ENCODE measurements at regions not wholly inside any gene's neighbourhood (a gene's known extent, or its start where the extent isn't known, plus 50 kb on each side); places are given as distances from the start of the nearest gene placed in this dataset.

GRCh38 chr5:56313004-56313531 lies 79.9 kb upstream of the ANKRD55 start:
- in situ Hi-C loops (cut with MboI; ENCODE audit: low pct_unique_long_range_greater_than_20kb, low sequenced_read_pairs, unreplicated experiment), result no loop called here
- no peak for DNase-seq (ENCODE audit: low spot score)
- no peak for TF ChIP-seq CTCF (IDR thresholded peaks at IDR 0.05; ENCODE audit: extremely low read depth, insufficient read depth, missing control alignments)

GRCh38 chr5:56311306-56311905 lies 78.3 kb upstream of the ANKRD55 start:
- DNase-seq (ENCODE audit: low spot score), result no peak
- no peak for TF ChIP-seq CTCF (IDR thresholded peaks at IDR 0.05; ENCODE audit: extremely low read depth, insufficient read depth, missing control alignments)
- in situ Hi-C loops (cut with MboI; ENCODE audit: low pct_unique_long_range_greater_than_20kb, low sequenced_read_pairs, unreplicated experiment), result no loop called here

DNA sequence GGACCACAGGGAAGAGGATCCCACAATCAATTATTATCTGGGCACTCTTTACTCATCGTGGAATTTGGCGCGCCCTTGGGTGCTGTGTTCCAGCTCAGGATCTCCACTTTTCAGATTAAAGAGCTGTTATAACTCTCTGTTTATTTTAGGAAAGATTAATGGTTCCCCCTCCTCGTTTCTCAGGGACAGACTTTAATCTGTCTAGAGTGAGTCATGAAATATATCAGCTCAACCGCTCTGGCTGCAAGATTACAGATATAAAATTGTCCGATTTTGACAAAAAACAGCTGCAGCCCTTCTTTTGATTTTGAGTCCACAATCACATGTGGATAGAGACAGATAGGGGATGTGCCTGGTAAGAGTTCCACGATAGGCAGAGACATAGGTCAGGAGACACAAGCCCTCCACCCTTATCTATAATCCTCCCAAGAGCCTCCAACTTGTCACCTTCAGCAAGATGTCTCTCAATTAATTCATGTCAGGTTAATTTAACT lies 77.6 kb upstream of the ANKRD55 start:
- in situ Hi-C loops (cut with MboI; ENCODE audit: low pct_unique_long_range_greater_than_20kb, low sequenced_read_pairs, unreplicated experiment), result no loop called here
- no peak for DNase-seq (ENCODE audit: low spot score)
- no peak for TF ChIP-seq CTCF (IDR thresholded peaks at IDR 0.05; ENCODE audit: extremely low read depth, insufficient read depth, missing control alignments)

DNA sequence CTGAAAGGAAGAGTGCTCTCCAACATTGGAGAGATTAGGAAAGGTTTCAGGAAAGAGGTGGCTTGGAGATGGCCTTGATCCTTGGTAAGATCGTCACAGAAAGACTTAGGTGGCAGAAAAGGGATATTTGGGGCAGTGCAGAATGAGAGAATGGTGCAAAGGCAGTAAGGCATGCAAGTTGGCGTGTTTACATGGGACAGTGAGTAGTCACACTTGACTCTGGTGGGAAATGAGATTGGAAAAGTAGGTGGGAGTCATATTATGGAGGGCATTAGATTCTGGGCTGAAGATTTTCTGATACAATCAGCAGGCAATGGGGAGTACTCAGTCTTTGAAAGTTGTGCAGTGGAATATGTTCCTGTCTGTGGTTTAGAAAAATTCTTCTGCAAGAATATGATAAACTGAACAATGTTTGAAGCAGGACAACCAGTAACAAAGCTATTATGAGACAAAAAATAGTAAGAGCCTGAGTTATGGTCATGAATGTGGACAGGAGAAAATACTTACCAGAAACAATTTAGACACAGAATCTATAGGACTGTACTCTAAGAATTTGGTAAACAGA lies 76.2 kb upstream of the ANKRD55 start:
- in situ Hi-C loops (cut with MboI; ENCODE audit: low pct_unique_long_range_greater_than_20kb, low sequenced_read_pairs, unreplicated experiment), result no loop called here
- TF ChIP-seq CTCF (IDR thresholded peaks at IDR 0.05; ENCODE audit: extremely low read depth, insufficient read depth, missing control alignments), result no peak
- no peak for DNase-seq (ENCODE audit: low spot score)

DNA sequence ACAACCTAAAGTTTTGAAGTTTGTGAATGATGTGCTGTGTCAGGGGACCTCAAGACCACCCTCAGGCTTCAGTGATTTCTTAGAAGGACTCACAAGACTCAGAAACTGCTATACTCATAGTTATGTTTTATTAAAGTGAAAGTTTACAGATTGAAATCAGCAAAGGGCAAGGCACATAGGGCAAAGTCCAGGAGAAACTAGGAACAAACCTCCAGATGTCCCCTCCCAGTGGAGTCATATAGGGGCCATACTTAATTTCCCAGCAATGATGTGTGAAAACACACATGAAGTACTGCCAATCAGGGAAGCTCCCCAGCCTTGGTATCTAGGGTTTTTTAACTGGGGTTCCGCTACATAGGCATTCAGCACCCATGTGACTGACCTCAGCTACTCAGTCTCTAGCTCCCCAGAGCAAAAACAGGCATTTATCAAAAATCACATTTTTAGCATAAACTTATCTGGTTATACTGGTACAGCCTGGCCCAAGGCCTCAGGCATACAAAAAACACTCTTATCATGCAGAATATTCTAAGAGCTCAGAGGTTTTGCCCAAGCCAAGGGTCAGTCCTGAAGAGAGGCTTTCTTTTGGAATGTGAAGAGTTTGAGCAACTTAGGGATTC lies 74.7 kb upstream of the ANKRD55 start:
- in situ Hi-C loops (cut with MboI; ENCODE audit: low pct_unique_long_range_greater_than_20kb, low sequenced_read_pairs, unreplicated experiment), result no loop called here
- no peak for TF ChIP-seq CTCF (IDR thresholded peaks at IDR 0.05; ENCODE audit: extremely low read depth, insufficient read depth, missing control alignments)
- no peak for DNase-seq (ENCODE audit: low spot score)

GRCh38 chr5:56306433-56307150 lies 73.5 kb upstream of the ANKRD55 start:
- TF ChIP-seq CTCF (IDR thresholded peaks at IDR 0.05; ENCODE audit: extremely low read depth, insufficient read depth, missing control alignments), result no peak
- no peak for DNase-seq (ENCODE audit: low spot score)

More at GRCh38 chr5:56306433-56307150, 73.5 kb upstream of the ANKRD55 start:
- in situ Hi-C loops (cut with MboI; ENCODE audit: low pct_unique_long_range_greater_than_20kb, low sequenced_read_pairs, unreplicated experiment), result no loop called here

Data from GM13977 (cell line).